OCI-LY3 (cell line): ENCODE measurements at regions not wholly inside any gene's neighbourhood (a gene's known extent, or its start where the extent isn't known, plus 50 kb on each side); places are given as distances from the start of the nearest gene placed in this dataset.

Experiments used
- EZH2phosphoT487 ChIP-seq: fragments of 200-600 bp; shearing (Covaris generic); IDR thresholded peaks from 2 replicates; pipeline ENCODE4 v1.6.1; 2018; ENCODE audit warnings: antibody characterized with exemption, mixed run types, low read depth
- TF ChIP-seq, protein P1 (sequence below): fragments of 200-600, 300-600 bp; sonication (generic); IDR thresholded peaks from 2 replicates; pipeline ENCODE4 v1.5.1; 2014; ENCODE audit warnings: antibody characterized with exemption, low read length, low read depth

DNA sequence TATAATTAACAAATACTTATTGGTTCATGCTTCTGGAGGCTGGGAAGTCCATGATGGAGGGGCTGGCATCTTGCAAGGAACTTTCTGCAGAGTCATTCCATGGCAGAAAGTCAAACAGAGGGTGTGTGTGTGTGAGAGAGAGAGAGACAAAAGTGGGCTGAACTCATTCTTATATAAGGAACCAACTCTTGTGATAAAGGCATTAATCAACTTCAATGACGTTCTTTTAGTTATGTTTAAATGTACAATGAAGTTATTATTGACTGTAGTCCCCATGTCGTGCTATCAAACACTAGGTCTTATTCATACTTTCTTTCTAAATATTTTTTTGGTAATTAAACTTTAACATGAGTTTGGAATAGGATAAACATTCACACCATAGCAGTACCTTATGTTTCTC, 1408.8 kb downstream of the STIM2 start:
- TF ChIP-seq, protein P1, sequence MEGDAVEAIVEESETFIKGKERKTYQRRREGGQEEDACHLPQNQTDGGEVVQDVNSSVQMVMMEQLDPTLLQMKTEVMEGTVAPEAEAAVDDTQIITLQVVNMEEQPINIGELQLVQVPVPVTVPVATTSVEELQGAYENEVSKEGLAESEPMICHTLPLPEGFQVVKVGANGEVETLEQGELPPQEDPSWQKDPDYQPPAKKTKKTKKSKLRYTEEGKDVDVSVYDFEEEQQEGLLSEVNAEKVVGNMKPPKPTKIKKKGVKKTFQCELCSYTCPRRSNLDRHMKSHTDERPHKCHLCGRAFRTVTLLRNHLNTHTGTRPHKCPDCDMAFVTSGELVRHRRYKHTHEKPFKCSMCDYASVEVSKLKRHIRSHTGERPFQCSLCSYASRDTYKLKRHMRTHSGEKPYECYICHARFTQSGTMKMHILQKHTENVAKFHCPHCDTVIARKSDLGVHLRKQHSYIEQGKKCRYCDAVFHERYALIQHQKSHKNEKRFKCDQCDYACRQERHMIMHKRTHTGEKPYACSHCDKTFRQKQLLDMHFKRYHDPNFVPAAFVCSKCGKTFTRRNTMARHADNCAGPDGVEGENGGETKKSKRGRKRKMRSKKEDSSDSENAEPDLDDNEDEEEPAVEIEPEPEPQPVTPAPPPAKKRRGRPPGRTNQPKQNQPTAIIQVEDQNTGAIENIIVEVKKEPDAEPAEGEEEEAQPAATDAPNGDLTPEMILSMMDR = no peak
- no peak for TF ChIP-seq EZH2phosphoT487
